HG03097 (cell line): ENCODE measurements at regions not wholly inside any gene's neighbourhood (a gene's known extent, or its start where the extent isn't known, plus 50 kb on each side); places are given as distances from the start of the nearest gene placed in this dataset.

Experiments
- ATAC-seq: cut with Tn5 transposase; IDR thresholded peaks from one replicate; pipeline ENCODE4 v1.9.1; 2021; ENCODE audit not compliant: unreplicated experiment, low FRiP score

DNA sequence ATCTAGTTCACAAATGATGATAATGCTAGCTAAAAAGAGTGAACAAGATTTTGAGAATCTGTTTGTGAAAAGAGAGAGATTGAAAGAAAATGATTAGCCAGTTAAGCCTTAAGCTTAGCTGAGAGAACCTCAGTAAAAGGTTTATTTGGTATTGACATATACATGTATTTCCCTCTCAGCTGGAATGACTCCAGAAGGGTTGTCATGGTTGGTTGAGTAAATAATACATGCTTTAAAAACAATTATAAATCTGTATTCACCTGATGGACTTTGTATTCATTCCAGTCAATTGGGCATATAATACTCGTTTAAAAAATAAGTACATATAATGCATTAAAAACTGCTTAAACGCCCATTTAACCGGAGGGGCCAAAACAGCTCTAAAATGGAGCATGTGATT, 181.4 kb downstream of the GRB14 start:
- no peak for ATAC-seq

DNA sequence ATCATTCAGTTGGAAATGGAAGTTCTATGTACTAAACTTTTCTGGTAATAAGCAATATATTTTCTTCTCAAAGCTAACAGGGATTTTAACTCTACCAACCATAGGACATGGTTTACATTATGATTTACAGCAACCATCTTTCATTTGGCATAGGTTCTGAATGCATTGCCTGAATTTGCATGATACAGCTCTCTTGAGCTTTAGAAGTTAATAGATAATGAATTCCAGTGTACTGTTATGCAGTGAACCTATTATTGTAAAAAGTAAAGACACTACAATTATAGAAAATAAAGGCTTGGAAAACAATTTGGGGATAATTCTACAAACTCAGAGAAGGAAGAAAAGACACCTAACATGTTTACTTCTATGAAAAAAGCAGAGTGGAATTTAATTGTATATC, 182.0 kb downstream of the GRB14 start:
- no peak for ATAC-seq

DNA sequence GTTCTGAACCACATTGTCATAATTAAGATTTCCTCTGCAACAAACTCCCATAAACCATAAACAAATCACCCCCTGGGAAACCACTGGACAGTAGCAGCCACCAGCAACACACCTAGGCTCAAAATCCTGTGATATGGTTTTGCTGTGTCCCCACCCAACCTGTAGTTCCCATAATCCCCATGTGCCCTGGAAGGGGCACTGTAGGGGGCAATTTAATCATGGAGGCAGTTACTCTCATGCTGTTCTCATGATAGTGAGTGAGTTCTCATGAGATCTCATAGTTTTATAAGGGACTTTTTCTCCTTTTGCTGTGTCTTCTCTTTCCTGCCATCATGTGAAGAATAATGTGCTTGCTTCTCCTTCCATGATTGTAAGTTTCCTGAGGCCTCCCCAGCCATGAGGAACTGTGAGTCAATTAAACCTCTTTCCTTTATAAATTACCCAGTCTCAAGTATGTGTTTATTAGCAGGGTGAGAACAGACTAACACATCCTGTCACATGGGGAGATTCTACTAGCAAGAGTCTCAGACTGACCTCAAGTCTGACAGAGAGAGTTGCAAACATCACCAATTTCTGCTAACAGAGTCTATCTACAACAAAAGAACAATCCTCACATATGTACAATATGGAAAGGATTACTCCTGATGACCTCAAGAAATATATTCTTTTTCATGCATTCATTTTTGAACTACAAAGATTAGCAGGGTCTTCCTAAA, 182.6 kb downstream of the GRB14 start:
- ATAC-seq, result no peak

- no peak for ATAC-seq
Observed at GRCh38 chr2:164436131-164436530, 185.2 kb downstream of the GRB14 start.

- ATAC-seq, result no peak
Observed at GRCh38 chr2:164430166-164430783, 191.0 kb downstream of the GRB14 start.

DNA sequence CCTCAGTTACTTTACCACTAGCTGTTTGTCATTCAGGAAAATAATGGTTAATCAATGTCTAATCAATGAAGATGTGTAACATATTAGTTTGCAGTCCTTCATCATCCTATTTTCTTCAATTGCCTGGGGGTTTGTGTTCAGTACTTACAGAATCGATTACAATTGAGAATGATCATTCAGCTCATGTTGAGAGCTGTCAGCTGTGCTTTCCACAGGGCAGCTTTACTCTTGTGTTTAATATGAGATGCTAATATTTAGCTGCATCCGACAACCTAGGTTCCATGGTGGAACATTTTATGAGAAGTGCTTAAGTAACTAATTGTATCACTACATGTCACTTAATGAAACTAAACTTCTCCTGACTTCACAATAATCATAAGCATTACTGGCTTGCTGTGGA, 191.9 kb downstream of the GRB14 start:
- ATAC-seq, result no peak

GRCh38 chr2:164427111-164427510, 194.2 kb downstream of the GRB14 start:
- no peak for ATAC-seq

DNA sequence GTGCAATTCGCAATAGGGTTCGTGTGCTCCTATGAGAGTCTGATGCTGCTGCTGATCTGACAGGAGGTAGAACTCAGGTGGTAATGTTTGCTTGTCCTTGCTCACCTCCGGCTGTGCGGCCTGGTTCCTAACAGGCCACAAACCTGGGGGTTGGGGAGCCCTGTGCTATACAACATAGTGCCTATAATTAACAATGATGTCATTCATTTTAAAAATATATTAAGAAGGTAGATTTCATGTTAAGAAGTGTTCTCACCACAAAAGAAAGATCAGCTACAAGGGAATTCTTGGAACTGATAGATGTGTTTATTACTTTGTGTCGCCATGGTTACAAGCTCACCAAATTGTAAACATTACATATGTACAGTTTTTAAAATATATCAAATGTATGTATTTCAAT, 200.5 kb downstream of the GRB14 start:
- ATAC-seq, result no peak

GRCh38 chr2:164412831-164413230, 208.5 kb downstream of the GRB14 start:
- no peak for ATAC-seq

DNA sequence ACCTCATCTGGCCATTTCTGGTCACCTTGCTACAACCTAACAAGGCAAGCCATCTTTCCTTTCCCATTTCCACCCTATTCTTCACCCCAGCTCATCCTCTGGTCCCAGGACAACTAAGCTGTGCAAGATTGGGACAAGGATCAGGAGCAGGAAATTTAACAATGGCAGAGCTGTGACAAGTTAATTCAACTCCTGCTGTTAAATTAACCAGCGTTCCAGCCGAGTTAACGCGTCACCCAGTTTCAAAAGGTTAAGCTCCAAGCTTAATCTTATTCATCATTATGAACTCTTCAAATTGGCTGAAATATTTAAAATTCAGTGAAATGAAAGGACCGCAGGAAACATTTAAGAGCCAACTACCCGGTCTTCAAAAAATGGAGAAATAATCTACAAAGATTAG, 231.9 kb downstream of the GRB14 start:
- ATAC-seq, result no peak

DNA sequence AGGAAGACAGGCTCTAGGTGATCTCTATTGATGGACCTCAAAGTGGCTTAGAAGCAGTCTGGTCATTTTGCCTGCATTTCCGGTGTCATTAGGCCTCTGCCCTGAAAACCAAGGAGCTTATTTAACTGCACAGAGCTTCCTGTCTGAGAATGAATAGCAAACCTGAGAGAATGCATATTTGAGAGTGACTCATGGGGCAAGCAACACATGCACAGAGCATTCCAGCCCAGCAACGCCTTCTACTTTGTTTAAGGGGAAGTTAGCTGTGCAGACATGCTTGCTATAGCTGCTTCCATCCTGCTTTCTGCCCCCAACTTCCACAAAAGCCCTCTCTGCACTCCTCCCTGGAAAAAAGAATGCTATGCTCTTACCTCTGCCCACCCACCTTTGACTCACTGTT, 232.8 kb downstream of the GRB14 start:
- ATAC-seq, result peak; percentile 97

GRCh38 chr2:164386231-164386630, 235.1 kb downstream of the GRB14 start:
- no peak for ATAC-seq

DNA sequence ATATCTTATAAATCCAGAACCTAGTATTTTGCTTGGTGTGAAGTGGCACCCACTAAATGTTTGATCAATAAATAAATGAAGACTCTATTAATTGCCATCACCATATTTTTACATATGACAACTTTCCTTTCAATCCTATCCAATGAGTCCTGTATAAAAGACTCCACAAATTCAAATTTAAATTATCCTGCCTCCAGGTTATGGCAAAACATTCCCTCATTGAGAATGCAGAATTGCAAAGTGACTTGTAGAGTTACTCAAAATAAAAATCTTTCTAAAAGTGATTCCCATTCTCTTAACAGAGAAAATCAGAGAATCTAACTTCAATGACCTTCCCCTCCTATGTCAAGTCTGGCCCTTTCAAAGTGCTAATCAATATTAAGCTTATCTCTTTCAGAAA, 236.8 kb downstream of the GRB14 start:
- ATAC-seq, result no peak

- no peak for ATAC-seq
Observed at GRCh38 chr2:164371916-164372315, 249.4 kb downstream of the GRB14 start.

DNA sequence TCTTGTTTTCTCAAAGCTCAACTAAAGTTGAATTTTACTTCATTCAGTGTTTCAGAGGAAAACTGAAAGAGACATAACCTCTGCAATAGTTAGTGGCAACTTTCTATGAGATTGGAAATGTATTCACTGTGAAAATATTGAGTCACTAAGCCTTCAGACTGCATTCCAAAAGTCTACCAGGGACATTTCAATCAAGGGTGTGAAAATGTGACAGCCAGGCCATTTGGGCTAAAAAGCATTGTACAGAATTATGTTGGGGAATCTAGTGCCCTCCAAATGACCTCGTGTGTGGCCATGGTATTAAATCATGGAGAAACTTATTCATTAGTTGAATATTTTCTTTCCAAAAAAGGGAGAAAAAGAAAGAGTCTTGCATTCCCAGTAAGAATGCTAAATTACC, 251.9 kb downstream of the GRB14 start:
- ATAC-seq, result no peak

GRCh38 chr2:164368896-164369295, 252.4 kb downstream of the GRB14 start:
- ATAC-seq, result no peak

- ATAC-seq, result no peak
Observed at GRCh38 chr2:164363646-164364045, 257.6 kb downstream of the GRB14 start.

GRCh38 chr2:164351536-164351935, 269.7 kb downstream of the GRB14 start:
- ATAC-seq, result no peak

GRCh38 chr2:164335947-164336346, 285.3 kb downstream of the GRB14 start:
- ATAC-seq, result no peak

DNA sequence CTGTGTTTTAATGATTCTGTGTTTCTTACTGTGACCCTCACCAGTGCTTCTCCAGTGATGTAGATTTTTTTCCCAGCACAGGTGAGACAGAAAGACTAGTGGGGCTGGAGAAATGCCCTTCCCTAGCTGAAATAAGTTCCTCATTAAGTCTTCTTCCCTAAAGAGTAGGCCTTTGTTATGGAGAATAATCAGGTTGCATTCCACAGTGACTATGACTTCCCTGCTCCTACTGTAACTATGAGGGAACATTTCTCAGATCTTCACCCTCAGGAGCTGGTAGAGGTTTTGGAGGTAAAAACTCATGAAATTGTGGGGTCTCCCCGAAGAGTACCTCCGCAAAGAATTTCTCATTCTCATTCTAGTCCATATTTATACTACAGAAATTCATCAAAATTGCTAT, 286.2 kb downstream of the GRB14 start:
- no peak for ATAC-seq

- no peak for ATAC-seq
Observed at GRCh38 chr2:164328310-164328709, 293.0 kb downstream of the GRB14 start.

DNA sequence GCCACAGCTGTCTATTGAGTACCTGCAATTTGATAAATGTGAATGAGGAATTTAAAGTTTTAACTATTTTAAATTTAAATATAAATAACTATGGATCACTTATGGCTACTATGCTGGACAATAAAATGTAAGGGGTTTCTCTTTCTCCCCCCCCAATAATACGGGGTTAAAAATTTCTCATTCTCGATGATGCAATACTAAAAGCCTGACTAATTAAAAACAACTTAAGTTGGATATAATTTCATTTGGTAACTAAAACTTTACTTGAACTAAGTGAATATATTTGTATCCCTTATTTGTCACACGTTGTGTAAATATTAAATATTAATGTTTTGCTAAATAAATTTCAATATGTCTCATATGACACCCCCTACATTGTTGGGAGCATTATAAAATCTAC, 297.3 kb downstream of the GRB14 start:
- ATAC-seq, result no peak

DNA sequence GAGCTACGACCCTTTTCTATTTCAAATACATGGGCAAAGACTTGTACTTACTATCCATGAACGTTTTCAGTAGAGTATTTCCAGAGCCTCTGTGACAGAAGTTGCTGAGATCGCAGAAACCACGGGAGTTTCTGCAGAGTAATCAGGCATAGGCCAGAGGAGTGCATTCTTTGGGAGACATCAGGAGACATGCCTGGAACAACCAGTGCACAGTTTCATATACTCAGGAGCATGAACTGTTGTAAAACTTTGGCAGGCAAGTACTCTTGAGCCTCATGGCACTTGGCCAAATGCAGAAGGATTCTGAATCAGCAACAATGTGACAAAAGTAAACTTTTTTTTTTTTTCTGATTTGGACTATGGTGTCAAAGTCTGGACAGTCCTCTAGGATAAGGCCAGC, 307.1 kb downstream of the GRB14 start:
- no peak for ATAC-seq
